ENCODE measurements at regions not wholly inside any gene's neighbourhood (a gene's known extent, or its start where the extent isn't known, plus 50 kb on each side); places are given as distances from the start of the nearest gene placed in this dataset.
"Not testable (repeated sequence)": the region's sequence is repeated elsewhere in the genome, so short reads cannot be mapped to it uniquely, and the experiment has no call there.

DNA sequence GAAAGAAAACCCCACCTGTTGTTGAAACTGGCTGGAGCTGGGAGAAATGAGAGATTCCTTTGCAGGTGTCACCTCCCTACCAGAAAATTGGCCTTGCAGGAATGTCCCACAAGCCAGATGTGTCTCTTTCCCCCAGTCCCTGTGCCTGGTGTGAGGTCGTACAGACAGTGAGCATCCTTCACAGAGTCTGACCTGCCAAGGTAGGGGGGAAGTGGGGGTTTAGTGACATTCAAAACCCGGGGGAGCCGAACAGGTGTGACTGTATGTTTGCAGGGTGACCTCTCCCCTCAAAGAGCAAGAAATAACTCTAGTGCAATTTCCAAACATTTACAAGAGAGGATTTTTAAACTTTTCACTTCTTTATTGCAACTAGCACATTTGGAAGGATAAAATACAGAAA lies 117.7 kb upstream of the SULF2 start:
- DNase-seq (ENCODE audit: low read depth in 3 of 3), result not testable (repeated sequence)

DNA sequence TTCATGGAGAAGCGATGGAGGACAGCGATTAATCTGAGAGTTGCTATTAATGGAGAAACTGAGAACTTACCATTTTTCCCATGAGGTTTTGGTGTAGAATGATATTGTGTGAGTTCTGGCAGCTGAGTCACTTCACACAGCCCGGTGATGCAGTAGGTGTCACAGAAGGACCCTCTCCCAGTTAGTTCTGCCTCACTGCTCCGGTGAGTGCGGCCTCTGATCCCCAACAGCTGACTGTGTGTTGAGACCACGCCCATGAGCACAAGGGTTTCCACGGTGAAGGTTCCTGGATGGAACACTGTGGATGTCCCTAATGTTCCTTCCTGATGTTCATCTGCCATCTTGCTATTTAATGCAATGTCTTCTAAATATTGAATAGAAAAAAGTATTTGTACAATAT lies 114.0 kb upstream of the SULF2 start:
- not testable (repeated sequence) for DNase-seq (ENCODE audit: low read depth in 3 of 3)

DNA sequence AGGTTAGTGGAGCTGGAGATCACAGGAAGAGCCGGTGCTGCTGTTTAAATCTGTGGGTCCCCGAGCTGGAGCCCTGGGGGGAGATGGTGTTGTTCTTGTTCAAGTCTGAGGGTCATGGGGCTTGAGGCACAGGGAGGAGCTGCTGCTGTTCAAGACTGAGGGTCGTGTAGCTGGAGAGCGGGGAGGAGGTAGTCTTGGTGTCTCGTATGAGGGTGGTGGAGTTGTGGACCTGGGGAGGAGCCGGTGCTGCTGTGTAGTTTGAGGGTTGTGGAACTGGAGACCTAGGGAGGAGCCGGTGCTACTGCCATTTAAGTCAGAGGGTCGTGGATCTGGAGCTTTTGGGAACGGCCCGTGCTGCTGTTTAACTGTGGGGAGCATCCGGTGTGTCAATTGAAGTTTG lies 112.2 kb upstream of the SULF2 start:
- no peak for DNase-seq (ENCODE audit: low read depth in 3 of 3)

GRCh38 chr20:47892681-47893080 lies 107.4 kb upstream of the SULF2 start:
- not testable (repeated sequence) for DNase-seq (ENCODE audit: low read depth in 3 of 3)

- DNase-seq (ENCODE audit: low read depth in 3 of 3), result not testable (repeated sequence)
Measured at GRCh38 chr20:47890708-47891107, 105.4 kb upstream of the SULF2 start.

GRCh38 chr20:47889751-47890150 lies 104.5 kb upstream of the SULF2 start:
- not testable (repeated sequence) for DNase-seq (ENCODE audit: low read depth in 3 of 3)

DNA sequence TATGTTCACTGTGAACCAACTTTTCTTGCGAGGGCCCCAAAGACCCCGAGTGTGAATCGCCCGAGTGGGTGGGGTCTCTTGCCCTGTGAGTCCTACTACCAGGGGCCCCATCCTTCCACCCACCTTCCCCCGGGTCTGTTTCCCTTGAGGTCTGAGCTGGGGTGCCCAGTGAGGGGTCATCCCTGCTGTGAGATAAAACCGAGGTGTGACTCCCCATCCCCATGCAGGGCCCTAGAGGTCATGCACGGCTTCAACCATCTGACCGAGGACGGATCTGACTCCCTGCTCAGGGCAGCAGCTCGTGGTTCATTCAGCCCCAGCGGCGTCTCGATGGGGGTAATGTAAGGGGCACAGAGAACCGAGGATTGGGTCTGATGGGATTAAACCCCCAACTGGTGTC lies 103.1 kb upstream of the SULF2 start:
- no peak for DNase-seq (ENCODE audit: low read depth in 3 of 3)

- no peak for DNase-seq (ENCODE audit: low read depth in 3 of 3)
Measured at GRCh38 chr20:47887477-47888080, 102.3 kb upstream of the SULF2 start.

GRCh38 chr20:47887064-47887463 lies 101.8 kb upstream of the SULF2 start:
- DNase-seq (ENCODE audit: low read depth in 3 of 3), result no peak

GRCh38 chr20:47886454-47887041 lies 101.3 kb upstream of the SULF2 start:
- no peak for DNase-seq (ENCODE audit: low read depth in 3 of 3)

DNA sequence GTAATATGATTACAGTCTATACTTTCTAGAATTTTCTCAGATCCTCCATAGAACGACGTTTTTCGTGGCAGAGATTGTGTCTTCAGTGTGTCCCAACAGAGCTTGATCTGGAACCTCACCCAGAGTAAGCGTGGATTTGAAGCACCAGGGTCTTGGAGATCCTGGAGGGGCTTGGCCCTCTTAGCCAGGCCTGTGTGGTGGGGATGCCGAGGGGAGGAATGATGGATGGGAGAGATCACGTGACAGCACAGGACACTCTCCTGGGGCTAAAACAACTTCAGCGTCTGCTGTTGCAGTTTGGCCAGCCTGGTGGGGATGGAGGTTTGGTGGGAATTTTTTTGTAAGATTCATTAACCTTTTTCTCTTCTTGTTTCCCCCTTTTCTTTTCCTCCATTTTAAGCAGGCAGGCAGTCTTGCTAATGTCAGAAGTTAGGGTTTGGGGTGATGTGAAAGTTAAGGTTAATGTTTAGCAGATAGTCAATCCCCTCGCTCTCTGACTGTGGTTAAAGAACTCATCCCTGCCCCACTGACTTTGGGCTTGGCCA lies 100.7 kb upstream of the SULF2 start:
- DNase-seq (ENCODE audit: low read depth in 3 of 3), result no peak

DNA sequence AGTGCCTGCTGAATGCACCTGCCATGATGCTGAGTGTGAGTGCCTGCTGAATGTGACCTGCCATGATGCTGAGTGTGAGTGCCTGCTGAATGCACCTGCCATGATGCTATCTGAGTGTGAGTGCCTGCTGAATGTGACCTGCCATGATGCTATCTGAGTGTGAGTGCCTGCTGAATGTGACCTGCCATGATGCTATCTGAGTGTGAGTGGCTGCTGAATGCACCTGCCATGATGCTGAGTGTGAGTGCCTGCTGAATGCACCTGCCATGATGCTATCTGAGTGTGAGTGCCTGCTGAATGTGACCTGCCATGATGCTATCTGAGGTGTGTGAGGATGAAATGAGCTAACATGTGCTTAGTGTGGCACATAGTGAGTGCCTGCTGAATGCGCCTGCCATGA lies 98.7 kb upstream of the SULF2 start:
- not testable (repeated sequence) for DNase-seq (ENCODE audit: low read depth in 3 of 3)

DNA sequence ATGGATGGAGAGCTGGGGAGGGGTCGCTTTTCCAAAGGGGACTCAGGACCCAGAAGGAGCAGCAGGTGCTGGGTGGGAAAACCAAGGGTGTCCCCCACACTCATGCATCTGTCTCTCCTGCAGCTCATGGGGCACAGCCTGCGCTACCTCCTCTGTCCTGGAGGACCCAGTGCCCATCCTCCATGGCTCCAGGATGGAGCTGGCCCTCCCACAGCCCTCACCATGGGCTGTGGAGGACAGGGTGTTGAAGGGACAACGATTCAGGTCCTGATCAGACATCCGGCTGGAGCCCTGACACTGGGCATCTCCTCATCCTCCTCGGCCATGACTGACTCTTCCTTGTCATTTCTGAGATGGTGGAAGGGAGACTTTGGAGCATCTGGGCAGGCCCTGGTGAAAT lies 97.9 kb upstream of the SULF2 start:
- DNase-seq (ENCODE audit: low read depth in 3 of 3), result no peak

GRCh38 chr20:47879771-47880170 lies 94.5 kb upstream of the SULF2 start:
- DNase-seq (ENCODE audit: low read depth in 3 of 3), result no peak

GRCh38 chr20:47878601-47879027 lies 93.3 kb upstream of the SULF2 start:
- DNase-seq (ENCODE audit: low read depth in 3 of 3), result no peak

- no peak for DNase-seq (ENCODE audit: low read depth in 3 of 3)
Measured at GRCh38 chr20:47876311-47877088, 91.2 kb upstream of the SULF2 start.

- DNase-seq (ENCODE audit: low read depth in 3 of 3), result no peak
Measured at GRCh38 chr20:47875297-47876025, 90.2 kb upstream of the SULF2 start.

DNA sequence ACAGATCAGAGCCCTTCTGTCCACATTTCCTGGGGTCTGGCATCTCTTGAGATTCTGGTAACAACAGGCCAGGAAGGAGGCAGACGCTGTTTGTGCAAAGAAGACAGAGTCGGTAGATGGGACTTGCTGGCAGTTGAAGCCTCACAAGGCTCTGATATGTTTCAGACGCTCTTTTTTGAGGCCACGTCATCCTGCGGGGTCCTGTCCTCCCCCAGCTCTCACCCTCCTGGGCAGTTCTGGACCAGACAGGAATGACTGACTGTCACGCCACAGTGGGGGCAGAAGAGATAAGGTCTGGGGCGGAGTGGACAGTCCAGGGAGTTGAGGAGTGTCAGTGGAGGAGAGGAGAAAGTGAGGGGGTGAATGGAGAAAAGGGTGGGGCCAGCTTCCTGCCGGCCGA lies 87.1 kb upstream of the SULF2 start:
- DNase-seq (ENCODE audit: low read depth in 3 of 3), result no peak

DNA sequence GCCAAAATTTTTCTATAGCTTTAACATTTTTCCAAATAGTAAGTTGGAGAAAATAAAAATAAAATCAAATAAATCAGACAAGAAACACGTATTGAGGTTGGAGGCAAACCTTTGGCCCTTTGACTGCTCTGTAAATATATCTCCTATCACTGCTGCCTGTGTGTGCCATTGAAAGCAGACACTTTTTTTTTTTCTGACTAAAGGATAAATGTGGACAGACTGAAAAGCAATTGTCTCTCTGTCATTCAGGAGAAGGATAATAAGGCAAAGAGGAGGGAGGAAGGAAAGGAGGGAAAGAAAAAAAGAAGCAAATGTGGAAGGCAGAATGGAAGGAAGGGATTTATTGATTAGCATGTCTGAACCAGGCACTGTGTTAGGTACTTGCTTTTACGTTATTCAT lies 85.2 kb upstream of the SULF2 start:
- DNase-seq (ENCODE audit: low read depth in 3 of 3), result no peak

DNA sequence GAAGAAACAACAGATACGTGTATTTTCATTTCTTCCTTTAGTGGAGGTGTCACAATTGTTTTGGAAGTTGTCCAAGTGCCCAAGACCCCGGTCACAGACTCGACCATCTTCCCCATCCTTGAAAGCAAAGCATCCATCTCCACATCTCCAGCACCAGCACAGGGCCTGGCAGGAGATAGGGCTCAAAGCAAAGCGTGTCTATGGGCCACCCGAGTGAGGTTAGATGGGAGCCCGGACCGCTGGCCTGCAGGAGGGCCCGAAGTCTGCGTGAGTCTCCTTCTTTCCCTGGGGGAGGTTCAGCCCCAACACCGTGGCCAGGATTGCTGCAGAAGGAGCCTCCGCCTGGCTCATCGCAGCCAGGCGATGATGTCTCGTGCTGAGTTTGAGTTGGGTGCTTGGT lies 83.5 kb upstream of the SULF2 start:
- no peak for DNase-seq (ENCODE audit: low read depth in 3 of 3)

DNA sequence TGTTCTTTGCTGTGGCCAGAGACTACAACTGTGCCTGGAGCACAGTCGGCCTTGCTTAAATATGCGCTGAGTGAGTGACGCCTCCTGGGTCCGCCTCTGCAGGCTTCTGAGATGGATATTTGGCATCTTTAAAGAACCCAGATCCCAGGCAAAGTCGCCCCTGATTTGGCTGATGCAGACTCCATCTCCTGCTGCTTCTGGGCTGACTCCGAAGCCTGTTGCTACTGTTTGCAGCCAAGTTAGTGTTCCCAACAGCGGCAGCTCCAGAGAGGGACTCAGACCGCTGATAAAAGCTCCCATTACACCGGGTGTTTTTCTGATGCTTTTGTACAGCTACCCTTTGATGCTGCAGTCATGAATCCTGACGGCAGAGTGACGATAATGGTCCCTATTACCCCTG lies 83.0 kb upstream of the SULF2 start:
- DNase-seq (ENCODE audit: low read depth in 3 of 3), result no peak

GRCh38 chr20:47867831-47868230 lies 82.5 kb upstream of the SULF2 start:
- DNase-seq (ENCODE audit: low read depth in 3 of 3), result no peak

Measured in stimulated activated CD4-positive, alpha-beta T cell treated with anti-CD3 and anti-CD28 coated beads, TNF-alpha, amount 100 ng/mL, for 48 hours (primary cell).